ENCODE measurements at regions not wholly inside any gene's neighbourhood (a gene's known extent, or its start where the extent isn't known, plus 50 kb on each side); places are given as distances from the start of the nearest gene placed in this dataset.

DNA sequence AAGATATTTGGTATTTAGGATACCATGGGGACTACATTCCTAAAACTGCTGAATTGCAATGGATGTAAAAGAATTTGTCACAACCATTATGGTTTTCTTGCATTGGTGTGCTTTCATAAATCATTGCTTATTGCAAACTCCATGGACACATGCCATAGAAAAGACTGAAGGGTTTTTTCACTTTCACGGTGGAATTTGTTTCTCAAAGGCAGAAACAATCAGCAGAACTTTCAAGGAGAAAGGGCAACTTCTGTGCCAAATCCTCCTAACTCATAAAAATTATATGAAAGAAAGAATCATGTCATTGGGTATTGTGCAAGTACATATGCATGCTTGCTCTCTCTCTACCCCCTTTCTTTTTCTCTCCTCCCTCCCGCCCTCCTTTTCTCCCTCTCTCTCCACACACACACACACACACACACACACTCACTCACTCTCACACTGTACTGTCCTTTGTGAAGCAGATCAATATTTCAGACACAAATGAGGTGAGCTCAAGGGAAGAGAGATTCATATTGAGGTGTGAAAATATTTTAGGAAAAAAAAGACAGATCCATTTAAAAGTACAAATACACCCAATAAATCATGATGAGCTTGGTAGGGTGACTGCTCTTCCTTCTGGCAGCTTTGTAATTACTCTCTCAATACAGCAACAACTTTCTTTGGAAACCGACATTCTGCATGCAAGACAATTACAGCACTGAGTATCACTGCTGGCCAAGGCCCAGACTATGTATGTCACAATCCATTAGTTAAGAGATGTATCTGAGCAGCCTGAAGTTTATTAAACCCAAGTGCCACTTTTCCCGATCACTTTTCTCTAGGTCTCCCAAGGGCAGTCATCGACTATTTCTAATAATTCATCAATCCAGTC, 492.6 kb downstream of the TUSC7 start:
- no peak for DNase-seq

- DNase-seq, result no peak
Measured at GRCh38 chr3:117217355-117217754, 507.8 kb downstream of the TUSC7 start.

DNA sequence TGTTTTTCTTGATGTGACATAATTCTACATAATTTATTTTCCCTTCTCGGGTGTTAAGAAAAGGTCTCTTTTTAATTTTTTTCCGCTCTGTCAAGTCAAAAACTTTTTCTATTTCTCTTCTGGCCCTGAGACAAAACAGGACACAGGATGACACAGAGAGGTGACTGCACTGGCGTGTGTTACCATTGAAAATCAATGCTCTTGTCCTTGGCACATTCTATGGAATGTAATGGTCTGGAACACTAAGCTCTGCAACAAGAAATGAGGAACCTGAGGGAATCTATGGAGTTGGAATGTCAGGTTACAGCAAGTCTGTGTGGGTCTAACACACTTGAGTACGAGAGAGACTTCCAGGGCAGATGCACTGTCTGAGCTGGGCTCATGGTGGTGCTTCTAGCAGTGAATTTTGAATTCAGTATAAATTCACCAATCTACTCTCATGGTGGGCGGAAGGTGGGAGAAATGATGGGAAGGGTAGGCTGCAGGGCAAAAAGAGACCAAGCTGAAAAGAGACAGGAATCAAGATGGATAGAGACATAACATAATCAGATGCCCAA, 508.3 kb downstream of the TUSC7 start:
- no peak for DNase-seq

GRCh38 chr3:117218641-117219048, 509.1 kb downstream of the TUSC7 start:
- DNase-seq, result no peak

DNA sequence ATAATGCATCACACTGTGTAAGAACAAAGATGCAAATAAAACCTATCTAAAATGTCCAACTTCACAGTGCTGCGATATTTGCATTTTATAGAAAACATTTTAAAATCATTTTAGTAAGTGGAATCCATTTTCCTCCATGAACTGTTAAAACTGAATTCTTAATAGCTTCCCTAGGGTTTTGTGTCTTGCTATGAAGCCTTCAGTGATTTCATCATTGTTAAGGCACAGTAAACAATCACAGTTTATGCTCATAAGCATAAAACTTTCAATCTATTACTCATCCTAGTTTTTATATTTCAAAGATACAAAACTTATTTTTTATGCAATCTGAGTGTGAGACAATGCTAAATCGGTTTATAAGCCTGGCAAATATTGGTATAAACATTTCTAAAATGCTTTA, 509.7 kb downstream of the TUSC7 start:
- DNase-seq, result no peak

DNA sequence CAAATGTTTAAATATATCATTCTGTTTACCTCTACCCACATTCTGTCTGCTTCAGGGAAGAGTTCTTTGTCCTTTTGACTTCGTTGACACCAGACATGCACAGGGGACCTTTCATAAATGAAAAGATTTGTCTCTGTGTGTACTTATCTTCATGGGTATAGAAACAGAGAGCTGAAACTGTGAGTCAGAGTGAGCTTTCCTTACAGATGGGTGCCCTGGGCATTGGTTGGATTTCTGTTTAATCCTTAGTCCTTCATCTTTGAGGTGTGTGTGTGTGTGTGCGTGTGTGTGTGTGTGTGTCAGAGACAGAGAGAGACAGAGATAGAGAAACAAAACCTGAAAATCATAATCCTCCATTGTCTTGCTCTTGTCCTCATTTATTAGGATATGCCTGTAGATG, 517.4 kb downstream of the TUSC7 start:
- DNase-seq, result no peak

DNA sequence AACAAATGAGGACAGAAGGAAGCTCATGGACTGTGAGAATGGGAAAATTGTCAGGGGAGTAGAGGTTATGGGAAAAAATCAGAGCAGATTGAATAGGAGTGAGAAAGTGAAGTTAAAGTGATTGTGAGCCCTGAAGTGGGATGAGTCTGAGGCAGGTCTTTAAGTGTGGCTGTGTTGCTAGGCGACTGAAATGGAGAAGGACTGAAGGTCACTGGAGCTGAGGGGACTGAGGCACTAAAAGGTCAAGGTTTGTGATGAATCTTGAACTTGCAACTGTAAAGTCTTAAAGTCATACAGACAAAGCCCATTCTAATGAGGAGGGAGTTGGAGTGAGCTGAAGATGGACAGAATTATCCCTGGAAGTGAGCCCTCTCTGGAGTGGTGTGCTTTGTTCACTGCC, 518.9 kb downstream of the TUSC7 start:
- no peak for DNase-seq

- DNase-seq, result no peak
Measured at GRCh38 chr3:117230924-117231323, 521.3 kb downstream of the TUSC7 start.

DNA sequence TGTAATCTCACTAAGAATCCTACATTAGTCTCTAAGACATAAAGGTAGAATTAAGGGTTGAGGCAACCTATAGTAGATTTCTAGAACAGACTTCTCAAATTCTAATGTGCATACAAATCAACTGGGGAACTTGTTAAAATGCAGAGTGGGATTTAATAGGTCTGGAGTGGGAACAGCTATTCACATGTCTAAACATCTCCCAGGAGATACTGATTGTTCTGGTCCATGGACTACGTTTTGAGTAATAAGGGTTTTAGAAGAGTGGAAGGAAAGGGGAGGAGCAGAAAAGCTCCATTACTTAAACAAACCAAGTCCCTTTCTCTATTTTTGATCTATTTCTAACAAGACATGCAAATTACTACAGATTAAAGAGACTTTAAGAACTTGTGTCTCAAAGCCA, 524.8 kb downstream of the TUSC7 start:
- no peak for DNase-seq

GRCh38 chr3:117235304-117235703, 525.7 kb downstream of the TUSC7 start:
- DNase-seq, result no peak

DNA sequence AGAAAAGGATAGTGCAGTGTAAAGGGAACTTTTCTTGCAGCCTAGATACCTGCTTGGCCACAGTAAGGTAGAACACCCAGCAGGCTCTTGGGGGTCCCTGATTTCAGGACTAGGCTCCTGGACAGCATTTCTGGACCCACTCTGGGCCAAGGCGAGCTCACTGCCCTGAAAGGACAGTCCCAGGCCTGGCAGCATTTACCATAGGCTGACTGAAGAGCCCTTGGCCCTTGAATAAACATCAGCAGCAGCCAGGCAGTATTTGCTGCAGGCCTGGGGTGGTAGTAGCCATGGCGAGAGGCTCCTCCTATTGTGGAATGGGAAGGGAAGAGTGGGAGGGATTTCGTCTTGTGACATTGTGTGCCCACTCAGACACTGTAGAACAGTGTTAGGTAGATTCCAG, 529.2 kb downstream of the TUSC7 start:
- no peak for DNase-seq

DNA sequence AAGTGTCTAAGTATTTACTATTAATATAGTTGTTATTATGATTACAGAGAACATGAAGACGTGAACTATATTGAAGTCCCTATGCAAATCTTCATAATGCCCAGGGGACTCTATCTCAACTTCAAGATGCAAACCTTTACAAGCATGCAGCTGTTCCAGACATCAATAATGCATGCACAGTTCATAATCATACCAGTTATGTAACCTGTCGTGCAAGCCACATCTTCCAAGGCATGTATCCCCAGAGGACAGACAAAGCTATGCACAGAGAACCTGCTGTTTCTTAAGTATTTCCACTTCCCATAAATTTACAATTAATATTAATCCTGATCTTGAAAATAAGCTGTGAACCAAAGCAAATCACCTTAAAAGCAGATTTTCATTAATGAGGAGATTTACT, 534.1 kb downstream of the TUSC7 start:
- DNase-seq, result no peak

DNA sequence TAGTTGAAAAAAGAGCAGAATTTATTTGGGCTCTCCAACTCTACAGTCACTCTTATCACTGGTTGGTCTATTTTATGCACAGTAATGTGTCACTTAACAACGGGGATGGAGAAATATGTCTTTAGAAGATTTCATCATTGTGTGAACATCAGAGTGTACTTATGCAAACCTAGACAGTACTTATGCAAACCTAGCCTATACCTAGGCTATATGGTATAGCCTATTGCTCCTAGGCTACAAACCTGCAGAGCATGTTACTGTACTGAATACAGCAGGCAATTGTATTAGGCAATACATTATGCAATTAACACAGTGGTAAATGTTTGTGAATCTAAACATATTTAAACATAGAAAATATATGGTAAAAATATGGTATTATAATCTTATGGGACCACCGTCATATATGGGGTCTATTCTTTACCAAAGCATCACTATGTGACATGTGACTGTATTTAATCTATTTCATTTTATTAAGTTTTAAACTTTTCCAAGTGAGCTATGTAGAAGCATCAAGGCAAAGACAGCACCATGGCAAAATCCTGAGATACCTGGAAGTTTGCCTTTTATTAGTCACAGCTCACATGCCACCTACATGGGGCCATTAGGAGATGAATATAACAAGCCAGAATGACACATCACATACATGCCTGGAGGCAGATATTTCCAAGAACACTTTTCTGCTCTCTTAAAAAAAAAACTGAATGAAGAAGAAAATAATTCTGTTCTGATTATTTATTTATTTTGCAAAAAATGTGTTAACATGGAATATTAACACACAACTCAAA, 537.4 kb downstream of the TUSC7 start:
- no peak for DNase-seq

DNA sequence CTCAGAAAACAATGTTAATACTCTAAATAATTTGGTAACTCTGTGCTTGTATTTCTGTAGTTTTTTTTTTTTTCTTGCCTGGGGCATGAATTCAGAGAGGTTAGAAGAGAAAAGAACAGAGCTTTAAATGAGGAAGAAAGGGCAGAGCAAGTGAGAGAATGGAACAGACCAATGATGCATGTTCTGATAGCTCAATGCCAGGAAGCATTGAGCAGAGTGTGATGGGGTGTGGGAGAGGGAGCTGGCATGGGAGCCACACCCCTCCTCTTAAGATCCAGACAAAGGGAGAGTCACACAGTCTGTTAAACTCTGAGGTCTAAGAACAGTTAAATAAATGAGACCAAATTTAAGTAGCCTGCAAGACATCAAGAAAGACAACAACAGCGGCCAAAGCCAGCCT, 538.6 kb downstream of the TUSC7 start:
- no peak for DNase-seq

DNA sequence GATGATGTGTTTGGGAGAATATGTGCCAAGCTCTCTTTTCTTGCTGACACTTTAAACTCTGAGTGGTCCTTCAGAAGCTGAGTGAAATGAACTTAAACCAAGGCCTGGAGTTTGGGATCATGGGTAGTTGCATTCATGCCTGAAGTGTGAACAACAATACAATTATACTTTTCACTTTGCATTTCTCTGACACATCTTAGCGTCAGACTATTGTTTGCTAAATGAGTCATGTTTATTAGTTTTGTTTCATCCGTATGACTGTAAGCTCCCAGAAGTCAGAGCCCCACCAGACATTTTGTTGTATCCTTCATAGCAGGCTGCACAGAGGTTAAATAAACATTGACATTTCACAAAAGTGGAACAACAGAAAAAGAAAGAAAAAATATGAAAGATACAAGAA, 542.6 kb downstream of the TUSC7 start:
- no peak for DNase-seq

DNA sequence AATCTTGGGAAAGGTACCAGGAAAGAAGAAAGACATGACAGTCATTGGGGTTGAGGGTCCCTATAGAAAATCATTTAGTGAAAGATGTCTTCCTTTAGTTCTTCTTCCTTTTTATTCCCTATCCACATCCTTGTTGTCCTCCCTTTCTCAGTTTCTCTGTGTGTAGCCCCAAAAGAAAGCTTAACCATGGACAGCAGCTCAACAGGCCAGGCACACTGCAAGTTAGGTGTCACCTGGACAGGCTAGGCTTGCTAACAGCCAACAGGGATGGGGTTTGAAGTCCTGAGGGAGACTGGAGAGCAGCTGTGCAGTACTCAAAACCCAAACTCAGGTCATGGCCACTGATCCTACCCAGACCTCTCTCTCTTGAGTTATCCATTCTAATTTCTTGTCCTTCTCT, 543.1 kb downstream of the TUSC7 start:
- DNase-seq, result no peak

DNA sequence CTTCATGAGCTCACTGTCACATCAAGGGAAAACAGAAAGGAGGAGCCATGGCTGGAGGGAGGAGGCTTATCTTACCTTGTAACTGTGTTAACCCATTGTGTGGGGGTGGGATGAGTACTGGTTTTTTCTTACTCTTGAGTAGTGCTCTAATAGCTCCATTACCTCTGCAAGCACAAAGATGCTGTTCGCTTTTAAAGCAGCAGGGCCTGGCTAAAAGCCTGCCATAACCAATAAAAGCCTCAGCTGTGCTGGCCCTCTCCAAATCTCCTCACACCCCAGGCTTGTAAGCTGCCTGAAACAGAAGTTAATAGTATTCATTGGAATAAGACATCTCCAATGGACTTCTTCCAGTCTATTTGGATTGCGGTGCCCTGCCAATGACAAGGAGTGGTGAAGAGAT, 544.1 kb downstream of the TUSC7 start:
- no peak for DNase-seq

DNA sequence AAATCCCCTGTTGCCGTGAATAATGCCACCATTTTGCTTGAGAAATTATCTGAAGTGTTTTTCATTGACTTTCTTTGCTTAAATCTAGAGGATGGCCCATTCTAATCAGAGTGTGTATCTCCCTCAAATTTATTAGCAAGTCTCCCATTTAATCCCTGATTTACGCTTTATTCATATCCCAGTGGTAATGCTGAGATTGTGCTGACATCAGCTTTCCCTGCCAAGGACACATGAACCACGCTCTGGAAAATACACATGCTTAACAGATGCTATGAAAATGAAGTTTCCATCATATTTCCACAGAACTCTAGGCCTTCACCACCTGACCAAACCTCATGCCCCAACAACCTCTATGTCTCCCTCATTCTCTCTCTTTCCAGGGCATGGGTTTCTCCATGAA, 545.4 kb downstream of the TUSC7 start:
- DNase-seq, result no peak

GRCh38 chr3:117255736-117256135, 546.2 kb downstream of the TUSC7 start:
- DNase-seq, result no peak

- no peak for DNase-seq
Measured at GRCh38 chr3:117261983-117262421, 552.4 kb downstream of the TUSC7 start.

DNA sequence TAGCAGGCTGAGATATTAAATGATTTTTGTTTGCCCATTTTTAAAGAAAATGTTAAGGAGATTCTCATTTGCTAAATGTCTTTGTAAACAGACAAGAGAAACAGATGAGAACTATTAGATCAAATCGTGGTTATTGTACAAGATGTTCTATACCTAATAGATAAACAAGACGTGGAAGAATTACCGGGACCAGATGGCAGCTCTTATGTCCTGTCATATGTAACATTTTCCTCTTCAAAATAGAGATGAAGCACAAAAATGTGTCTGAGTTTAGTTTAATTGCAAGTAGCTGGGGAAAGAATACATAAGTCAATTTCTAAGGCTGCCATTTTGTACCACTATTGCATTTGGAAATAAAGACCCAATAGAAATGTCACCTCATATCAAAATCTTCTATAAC, 553.7 kb downstream of the TUSC7 start:
- DNase-seq, result no peak

GRCh38 chr3:117263745-117264144, 554.2 kb downstream of the TUSC7 start:
- no peak for DNase-seq

GRCh38 chr3:117264204-117264994, 554.8 kb downstream of the TUSC7 start:
- DNase-seq, result no peak
